ENCODE measurements at regions not wholly inside any gene's neighbourhood (a gene's known extent, or its start where the extent isn't known, plus 50 kb on each side); places are given as distances from the start of the nearest gene placed in this dataset.
"Not testable (repeated sequence)": the region's sequence is repeated elsewhere in the genome, so short reads cannot be mapped to it uniquely, and the experiment has no call there.

DNA sequence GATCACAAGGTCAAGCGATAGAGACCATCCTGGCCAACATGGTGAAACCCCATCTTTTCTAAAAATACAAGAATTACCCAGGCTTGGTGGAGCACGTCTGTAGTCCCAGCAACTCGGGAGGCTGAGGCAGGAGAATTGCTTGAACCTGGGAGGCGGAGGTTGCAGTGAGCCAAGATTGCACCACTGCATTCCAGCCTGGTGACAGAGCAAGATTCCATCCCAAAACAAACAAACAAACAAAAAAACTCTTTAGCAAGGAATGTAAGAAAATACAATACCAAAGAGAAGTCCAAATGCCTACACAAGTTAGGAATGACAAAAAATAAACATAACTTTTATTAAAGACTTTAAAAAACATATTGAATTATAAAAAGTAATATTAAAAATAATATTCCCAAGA is 462.3 kb downstream of the C12orf50 start:
- DNase-seq (ENCODE audit: low spot score): not testable (repeated sequence)

DNA sequence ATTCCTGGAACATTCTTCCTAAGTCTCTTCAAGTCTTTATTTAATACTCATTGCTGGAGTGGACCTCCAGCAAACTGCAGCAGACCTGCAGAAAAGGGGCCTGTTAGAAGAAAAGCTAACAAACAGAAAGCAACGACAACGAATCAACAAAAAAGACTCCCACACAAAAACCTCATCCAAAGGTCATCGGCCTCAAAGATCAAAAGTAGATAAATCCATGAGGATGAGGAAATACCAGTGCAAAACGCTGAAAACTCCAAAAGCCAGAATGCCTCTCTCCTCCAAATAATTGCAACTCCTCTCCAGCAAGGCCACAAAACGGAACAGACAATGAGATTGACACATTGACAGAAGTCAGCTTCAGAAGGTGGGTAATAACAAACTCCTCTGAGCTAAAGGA is 472.2 kb downstream of the C12orf50 start:
- no peak for DNase-seq (ENCODE audit: low spot score)

DNA sequence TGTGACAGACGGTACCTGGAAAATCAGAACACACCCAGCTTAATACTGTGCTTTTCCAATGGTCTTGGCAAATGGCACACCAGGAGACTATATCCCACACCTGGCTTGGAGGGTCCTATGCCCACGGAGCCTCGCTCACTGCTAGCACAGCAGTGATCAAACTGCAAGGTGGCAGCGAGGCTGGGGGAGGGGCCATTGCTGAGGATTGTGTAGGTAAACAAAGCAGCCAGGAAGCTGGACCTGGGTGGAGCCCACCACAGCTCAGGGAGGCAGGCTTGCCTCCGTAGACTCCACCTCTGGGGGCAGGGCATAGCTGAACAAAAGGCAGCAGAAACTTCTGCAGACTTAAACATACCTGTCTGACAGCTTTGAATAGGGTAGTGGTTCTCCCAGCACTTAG is 498.0 kb downstream of the C12orf50 start:
- DNase-seq (ENCODE audit: low spot score): not testable (repeated sequence)

DNA sequence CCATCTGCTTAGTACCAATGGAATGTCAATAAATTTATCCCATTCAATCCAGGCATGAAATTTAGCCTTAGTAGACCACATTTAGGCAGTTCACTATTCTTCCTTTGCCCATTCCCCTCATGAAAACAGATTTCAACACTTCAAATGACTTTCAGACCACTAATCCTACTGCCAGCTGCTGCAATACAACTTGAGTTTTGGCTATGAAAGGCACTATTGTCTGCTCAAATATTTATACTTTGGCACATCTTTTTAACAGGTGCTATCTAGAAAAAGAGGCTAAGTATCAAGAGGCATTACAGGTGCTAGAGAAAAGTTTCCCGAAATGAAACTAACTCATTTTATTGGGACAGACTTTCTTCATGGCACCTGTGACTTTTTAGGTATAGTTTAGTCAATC is 499.8 kb downstream of the C12orf50 start:
- no peak for DNase-seq (ENCODE audit: low spot score)

DNA sequence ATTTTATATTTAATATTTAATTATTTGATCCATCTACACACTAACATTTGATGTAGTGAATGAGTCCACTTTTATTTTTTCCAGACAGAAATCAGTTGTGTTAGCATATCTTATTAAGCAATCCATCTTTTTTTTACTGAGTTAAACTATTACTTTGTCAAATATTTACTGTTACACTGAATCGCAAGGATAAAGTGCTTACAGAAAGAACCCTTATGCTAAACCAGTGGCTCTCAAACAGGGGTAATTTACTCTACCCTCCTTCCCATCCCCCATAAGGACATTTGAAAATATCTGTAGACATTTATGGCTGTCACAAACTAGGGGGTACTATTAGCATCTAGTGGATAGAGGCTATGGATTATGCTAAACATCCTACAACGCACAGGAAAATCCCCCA is 508.2 kb downstream of the C12orf50 start:
- no peak for DNase-seq (ENCODE audit: low spot score)

DNA sequence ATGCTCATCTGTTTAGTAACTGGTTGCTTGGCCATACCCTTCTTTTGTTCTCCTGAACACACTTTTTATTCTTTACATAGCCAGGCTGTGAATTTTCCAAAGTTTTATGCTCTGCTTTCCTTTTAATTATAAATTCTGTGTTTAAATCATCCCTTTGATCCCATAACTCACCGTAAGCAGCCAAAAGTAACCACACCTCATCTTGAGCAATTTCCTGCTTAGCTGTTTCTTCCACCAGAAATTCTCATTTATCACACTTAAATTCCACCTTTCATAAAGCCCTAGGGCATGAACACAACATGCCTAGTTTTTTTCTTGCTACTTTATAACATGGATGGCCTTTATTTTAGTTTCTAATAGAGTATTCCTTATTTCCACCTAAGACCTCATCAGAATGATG is 510.7 kb downstream of the C12orf50 start:
- DNase-seq (ENCODE audit: low spot score): no peak

DNA sequence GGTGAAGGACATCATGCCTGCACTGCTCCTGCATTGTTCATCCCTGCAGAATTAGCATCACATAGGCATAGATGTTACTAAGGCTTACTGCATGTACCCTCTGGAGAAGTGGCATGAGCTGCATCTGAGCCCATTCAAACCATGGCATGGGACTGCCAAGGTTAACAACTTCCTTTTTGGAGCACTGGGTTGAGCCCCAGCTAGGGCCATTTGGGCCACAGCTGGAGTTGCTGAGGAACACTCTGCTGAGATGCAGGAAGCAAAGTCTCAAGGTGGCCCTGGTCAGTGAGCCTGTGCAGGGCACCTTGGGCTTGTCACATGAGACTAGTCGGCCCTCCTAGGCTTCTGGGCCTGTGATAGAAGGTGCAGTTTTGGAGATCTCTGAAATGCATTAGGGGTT is 511.2 kb downstream of the C12orf50 start:
- no peak for DNase-seq (ENCODE audit: low spot score)

DNA sequence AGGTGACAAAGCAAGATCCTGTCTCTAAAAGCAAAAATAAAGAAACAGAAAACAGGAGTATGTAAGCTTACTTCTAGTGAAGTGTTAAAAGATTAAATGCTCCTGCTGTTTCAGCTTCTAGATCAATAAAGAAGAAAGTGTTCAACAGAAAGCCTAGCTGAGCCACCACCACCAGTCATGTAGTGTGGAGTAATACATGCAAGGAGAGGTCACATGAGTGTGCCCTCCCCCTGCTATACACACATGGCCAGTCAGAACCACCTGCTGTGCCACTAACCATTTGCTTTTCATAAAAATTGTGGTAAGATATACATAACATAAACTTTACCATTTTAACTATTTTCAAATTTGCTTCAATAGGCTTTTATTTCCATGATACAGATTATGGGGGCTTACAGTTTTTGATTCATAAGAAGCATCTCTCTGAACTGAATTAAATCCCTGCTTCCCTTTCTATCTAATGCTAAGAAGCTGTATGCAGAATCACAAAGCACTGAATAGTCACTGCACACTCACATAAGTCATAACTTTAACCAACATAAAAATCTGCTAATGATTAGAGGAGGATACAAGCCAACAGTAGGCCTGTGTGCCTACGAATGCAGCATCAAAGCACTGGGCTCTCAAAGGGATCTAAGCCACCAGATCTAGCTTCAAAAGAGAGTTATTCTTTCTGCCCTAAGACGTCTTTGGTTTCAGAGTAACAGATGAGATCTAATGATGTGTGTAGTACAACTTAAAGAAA is 515.5 kb downstream of the C12orf50 start:
- DNase-seq (ENCODE audit: low spot score): no peak

DNA sequence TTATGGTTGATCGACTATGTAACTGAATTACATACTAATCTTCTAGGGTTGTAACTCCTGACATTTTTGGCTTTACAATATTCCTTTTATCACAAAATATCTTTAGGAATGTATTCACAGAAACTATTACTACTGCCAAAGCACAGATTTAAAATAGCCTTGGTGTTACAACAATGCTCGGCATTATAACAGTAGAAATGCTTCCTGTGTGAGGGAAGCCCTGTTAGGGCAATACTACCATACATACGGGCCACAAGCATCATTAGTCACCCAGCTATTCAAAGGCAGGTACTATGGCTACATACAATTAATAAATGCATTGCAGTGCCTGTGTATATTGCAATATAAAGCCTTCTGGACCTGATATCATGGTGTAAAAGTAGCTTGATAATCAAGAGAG is 517.8 kb downstream of the C12orf50 start:
- no peak for DNase-seq (ENCODE audit: low spot score)

DNA sequence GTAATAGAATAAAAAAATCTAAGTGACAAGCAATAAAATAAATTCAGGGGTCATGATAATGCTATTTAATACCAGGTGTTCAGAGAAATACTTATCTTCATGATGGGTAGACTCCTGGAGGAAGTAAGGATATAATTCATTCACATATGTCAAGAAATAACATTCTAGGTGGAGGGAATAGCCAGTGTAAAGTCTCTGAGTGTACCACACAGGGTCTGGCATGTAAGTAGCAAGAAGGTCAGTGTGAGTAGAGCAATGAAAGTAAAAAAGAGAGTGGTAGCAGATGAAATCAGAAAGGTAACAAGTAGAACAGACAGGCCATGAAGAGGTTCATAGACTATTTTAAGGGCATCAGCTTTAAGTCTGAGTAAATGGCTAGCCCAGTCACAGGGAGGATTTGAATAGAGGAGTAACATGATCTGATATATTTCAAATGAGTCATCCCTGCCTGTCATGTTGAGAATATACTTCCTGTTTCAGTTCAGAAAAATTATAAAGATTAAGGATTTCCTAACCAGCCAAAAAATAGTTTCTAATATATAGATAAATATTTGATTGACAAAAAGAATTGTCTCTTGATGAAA is 519.9 kb downstream of the C12orf50 start:
- no peak for DNase-seq (ENCODE audit: low spot score)

DNA sequence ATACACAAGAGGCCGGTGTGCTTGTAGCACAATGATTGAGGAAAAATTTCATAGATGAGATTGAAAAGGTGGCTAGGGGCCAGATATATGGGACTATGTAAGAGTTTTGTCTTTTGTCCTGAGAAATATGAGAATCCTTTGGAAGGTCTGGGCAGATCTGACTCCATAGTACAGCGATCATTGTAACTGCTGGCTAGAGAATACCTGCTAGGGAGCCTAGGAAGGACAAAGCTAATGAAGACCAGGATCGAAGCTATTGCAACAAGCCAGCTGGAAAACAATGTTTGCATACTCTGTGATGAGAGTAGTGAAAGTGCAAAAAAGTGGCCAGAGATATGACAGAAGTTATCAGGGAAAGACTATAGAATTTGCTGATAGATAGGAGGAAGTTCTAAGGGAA is 537.6 kb downstream of the C12orf50 start:
- DNase-seq (ENCODE audit: low spot score): no peak

DNA sequence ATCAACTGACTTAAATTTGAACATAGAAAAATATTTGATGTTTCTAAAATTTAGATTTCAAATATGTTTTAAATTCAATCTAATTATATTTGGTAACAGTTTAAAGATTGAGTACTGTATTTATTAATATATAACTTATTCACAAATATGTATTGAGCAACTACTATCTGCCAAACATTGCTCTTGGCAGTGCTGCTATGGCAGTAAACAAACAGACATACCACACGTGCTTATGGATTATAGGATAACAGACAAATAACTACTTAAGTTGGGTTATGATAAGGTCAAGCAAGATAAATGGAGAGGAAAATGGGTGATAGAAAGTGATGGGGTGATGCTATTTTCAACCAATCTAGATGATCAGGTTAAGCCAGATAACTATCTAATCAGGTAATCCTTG is 538.1 kb downstream of the C12orf50 start:
- DNase-seq (ENCODE audit: low spot score): no peak

DNA sequence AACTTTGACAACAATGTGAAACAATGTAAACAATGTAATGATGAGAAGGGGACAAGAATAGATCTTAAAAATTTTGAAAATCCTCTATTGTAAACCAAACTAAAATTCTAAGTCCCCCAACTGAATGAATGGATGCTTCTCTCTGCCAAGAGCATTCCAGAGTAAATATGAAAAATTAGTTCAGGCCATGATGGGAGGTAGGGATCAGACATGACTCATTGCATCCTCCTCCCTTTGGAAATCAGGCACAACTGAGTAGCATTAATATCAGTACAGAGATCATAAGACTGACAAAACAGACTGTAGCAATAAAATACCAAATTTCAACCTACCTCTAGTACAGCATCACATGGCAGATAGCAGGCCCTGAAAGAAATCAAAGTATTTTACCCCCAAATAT is 559.9 kb downstream of the C12orf50 start:
- DNase-seq (ENCODE audit: low spot score): no peak

DNA sequence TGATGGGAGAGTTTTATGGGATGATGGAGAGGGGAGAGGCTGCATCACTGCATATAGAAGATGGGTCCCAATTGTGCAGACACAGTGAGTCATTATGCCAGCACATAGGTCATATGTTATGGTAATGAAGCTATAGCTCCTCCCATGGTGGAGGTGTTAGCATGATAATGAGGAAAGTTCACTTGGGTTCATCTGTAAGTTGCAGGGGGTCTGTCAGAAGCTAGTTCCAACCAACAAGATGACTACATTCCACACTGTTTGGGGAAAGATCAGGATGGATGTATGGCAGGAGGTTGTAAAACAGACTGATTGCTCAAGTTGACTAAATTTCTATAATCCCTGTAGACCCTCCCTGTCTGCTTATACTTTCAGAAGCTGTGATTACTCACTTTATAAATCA is 561.3 kb downstream of the C12orf50 start:
- no peak for DNase-seq (ENCODE audit: low spot score)

DNA sequence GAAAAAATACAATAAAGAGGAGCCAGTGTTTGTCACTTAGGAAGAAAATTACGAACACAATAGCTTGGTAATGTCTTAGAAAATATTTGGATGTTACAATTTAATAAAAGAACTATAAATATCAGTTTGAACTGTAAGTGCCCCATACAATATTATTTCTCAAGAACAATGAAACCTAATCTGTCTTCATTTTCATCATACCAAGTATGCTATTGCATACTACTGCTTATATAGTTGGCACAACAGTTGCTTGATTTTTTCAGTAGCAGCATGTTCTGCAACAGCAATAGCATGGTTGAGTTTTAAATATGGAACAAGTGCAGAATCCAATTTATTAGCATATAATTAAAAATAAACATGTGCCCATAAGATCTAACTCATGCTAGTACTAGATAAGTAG is 564.6 kb downstream of the C12orf50 start:
- no peak for DNase-seq (ENCODE audit: low spot score)

DNA sequence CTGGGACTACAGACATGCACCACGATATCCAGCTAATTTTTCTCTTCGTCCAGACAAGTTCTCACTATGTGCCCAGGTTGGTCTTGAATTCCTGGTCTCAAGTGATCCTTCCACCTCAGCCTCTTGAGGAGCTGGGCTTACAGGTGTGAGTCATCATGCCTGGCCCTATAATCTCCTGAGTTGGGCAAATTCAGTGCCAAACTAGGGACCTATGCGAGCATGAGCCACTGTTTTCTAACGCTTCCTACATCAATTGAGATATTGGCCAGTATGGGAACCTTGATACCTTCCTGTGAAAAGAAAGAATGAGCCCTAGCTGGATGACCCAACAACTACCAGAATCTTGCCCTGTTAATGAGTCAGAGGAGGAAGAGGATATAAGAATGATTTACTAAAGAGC is 585.2 kb downstream of the C12orf50 start:
- no peak for DNase-seq (ENCODE audit: low spot score)

DNA sequence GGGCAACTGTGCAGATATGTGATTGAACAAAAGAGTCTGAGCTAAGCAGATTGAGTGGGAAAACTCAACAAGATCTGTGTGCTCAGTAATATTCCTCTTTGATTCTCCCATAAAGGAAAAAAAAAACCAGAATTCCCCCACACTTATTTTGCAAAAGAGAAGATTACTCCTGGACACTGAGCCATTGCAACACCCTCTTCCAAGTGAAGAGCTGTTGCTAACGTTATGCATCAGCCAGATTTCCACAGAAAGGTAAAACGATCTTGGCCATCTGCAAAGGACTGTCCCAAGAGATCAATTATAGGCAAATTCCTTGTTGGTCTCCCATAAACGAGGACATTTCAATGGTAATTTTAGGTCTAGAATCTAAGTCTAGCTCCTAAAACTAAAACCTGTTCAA is 587.7 kb downstream of the C12orf50 start:
- no peak for DNase-seq (ENCODE audit: low spot score)

DNA sequence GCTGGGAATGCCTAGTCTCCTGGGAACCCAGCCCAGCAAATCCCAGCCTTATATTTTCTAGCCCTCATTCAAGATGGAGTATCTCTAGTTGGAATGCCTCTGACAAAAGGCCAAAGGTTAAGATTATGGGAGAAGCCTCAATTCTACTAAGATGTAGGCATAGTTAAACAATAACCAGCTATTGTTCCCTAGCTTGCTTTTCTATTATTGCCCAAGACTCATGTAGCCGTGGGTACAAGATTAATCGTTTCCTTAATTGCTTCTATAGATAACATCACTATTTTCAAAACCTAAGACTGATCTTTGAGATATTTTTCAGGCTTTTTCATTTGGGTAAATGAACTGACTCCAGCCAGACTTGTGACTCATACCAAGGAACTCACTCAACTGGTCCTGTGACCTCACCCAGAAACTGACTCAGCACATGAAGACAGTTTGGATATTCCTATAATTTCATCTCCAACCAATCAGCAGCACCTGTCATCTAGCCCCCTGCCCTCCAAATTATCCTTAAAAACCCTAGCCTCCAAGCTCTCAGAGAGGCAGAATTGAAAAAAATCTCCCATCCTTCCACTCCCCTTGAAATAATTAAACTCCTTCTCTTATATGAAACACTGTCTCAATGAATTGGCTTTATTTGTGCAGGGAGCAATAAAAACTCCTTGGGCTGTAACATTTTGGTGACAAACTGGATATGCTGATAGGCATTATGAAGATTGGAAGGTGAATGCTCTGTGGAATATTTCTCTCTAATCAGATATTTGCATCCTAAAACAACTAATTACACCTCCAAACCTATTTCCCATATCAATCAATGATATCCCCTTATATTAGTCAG is 589.0 kb downstream of the C12orf50 start:
- no peak for DNase-seq (ENCODE audit: low spot score)

DNA sequence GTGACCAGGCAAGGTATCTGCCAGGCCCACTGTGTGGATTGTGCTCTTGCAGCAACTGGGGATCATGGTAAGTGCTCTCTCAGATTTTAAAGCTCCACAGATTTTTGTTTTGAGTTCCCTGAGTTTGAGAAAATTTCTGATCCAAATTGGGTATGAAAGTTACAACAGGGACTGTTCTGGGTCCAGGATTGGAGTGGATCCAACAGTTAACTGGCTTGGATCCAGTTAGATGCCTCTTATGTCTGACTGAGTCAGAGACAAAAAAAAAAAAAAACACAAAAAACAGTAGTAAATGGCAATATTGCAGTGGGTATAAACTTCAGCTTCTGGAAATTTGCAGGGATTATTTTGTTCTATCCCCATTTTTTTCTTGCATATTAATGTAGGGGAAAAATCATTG is 598.8 kb downstream of the C12orf50 start:
- no peak for DNase-seq (ENCODE audit: low spot score)

DNA sequence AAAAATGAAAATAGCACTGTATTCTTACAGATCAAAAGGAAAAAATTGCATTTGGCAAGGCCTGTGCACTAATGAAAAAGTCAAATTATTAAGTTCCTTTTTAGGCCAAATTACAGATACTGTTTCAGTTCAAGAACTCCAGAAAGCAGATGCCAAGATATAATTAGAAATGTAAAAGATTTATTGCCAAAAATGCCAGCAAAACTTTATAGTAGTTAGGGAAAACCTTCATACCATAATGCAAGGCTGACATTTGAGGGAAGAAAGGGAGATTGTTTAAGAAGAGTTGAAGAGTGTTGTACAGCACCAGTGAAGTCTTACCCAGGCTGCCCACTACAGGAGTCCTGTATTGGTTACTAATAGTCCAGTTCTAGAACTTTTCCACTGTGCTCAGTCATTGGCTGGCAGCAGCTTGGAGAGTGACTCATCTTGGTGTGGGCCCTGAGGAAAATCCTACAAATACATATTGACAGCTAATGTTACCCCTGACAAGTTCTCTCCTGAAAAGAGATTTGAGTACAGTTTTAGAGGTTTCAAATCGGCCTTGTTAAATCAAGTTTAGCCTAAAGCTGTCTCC is 600.4 kb downstream of the C12orf50 start:
- no peak for DNase-seq (ENCODE audit: low spot score)

DNA sequence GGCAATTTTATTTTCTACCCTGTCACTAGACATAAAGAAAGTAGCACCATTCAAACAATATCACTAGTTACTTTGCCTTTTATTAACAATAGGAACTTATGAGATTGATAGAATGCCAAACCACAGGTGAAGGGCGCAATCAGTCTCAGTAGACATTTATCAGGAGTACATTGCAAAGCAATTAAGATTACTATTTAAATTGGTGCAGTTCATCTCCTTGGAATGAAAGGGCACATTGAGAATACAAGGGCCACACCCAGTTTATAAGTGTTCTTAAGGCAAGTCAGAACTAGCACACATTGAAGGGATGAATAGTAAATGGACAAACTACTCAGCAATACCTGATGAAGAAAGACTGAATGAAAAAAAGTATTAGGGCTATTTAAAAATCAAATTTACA is 601.4 kb downstream of the C12orf50 start:
- DNase-seq (ENCODE audit: low spot score): no peak

DNA sequence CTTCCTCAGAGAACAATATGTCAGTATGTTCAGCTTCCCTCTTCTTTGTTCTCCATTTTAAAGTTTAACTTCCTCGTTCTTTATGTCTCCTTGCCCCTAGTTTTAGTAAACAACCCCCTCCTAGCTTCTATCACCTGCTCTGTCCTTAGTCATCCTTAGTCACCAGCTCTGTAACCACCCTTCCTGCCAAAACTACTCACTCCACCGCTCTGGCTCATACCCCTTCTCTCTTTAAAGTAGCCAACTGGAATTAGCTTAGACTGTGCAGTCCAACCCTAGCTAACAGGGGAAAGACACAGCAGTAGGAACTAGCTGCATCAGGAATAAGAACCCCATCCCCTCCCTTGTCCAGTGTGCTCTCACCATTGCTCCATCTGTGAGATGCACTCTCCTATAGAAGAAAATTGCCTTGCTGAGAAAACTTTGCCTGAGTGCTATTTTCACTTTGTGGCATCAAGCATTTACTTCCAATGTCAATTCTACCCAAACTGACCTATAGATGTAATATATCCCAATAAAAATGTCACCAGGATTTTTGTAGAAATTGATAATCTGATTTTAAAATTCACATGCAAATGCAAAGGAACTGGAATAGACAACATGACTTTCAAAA is 603.2 kb downstream of the C12orf50 start:
- no peak for DNase-seq (ENCODE audit: low spot score)
